ENCODE measurements at regions not wholly inside any gene's neighbourhood (a gene's known extent, or its start where the extent isn't known, plus 50 kb on each side); places are given as distances from the start of the nearest gene placed in this dataset.

DNA sequence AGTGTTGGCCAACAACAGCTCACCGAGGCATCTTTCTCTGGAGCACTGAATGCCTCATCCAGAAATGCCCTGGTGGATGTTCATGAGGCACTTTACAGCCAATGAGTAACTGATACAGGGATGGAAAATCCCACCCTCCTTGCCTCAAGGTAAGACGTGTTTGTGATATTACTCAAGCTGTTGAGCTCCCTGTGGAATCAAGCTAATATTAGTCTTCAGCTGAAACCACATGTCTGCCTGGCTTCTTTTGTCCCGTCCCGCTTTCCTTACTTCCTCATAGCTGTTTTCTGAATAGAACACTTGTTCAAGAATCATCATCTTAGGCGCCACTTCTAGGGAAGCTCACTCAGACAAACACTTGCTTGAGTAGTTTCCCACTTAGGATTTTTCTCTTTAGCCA lies 422.4 kb downstream of the INHBA start:
- DNase-seq = no peak

DNA sequence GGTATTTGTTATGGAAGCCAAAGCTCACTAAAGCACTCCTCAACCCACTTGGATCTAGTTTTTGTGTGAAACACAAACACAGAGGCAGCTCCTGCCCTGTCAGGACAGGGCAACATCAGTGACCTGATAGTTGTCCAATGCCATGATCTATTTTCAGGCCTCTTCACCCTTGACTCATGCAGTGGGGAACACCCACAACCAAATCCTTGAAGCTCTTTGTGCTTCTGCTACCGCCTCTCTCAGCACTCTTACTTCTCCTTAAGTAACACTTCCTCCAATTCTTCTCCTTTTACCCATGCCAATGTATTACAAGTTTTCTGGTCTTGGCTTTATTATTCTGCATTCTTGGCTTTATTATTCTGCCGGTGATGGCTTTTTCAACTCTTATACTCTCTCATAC lies 425.3 kb downstream of the INHBA start:
- DNase-seq = no peak

DNA sequence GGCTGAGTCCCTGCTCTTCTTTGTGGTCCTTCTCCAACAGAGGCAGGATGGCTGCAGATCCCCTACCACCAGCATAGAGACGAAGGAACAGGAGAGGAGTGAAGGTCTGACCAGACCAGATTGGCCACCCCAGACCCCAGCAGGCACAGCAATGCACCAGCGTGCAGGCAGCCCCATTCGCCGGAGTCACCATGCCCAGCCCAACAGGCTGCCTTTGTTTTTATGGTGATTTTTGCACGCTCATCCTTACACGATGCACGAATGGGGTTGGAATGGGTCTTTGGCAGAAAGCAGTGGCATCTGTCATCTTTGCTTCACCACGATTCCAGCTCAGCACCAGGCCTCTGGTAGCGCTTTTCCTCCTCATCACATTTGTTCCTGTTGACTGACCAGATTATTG lies 427.6 kb downstream of the INHBA start:
- no peak for DNase-seq

DNA sequence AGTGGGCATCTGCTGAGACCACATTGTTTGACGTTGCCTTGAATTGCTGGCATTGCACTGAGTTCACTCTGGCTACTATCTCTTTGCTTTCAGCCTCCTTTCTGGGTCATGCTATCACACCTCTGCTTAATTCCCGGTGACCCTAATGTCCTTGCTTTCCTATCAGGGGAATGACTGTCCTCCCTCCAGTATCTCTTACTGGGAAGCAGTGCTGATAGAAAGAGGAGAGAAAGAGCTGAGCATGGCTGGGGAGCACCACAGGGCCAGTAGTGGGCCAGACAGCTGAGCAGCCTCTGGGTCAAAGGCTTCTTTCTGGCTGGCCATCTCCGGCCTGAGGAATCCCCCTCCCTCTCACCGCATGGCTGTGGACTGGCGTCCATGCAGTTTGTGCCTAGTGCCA lies 428.7 kb downstream of the INHBA start:
- DNase-seq = no peak

DNA sequence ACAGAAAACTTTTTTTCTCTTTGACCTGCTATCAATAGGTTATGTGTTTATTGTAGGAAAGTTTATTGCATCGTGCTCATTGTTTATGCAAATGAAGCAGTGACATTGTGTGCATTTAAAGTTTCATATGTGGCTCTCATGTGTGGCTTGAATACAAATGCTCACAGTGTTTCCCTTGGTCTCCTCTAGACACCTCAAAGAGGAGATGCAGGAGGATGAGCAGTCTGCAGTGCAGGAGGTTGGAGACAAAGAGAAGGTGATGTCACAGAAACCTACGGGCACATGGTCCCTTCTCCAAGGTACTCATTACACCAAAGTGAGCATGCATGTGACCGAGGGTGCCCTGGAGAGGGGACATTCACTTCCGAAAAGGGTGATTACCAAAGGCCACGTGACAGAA lies 430.2 kb downstream of the INHBA start:
- DNase-seq = no peak

DNA sequence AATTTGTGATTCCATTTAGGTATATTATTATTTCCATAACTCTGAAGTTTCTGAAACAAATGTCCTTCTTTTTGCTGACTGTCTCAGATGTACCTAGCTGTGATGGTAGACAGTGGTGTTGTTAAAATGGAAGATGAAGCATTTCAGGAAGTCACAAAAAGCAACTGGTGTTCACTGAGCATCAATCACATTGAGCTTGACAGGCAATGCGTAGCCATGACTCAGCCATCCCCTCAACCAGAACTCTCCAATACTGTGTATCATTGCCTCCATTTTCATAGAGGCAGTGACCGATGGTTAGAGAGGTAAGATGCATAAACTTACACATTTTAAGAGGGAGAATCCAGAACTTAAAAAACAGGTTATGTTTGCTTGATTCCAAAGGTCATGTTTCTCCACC lies 434.0 kb downstream of the INHBA start:
- DNase-seq = no peak

DNA sequence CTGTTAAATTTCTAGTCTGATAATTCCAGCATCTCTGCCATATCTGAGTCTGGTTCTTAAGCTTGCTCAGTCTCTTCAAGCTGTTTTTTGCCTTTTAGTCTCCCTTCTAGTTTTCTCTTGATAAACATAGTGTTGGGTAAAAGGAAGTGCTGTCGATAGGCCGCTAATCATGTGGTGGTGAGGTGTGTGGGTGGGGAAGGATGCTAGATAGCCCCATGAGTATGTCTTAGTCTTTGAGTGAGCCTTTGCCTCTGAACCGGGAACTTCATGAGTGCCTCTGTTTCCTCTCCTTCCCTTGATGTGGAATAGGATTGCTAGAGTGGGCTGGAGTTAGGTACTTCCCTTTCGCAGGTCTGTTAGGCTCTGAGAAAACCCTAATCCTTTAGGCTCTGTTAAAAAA lies 441.8 kb downstream of the INHBA start:
- DNase-seq = no peak

DNA sequence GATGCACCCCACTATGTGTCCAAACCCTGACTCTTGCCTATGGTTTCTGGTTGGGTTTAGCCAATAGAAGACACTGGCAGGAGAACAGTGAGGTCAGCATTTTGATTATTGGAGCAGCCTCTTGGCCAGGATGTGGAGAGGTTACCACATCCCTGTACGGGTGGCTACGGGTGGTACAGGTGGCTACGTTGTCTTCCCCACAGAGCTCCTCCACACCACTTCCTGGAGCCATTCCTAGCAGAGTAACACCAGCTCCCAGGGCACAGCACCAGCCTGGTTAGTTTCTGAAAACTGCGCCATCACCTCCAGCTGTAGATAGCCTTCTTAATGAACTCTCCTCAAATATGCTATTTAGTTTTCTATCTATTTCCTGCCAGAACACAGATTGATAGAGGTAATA lies 445.2 kb downstream of the INHBA start:
- no peak for DNase-seq

DNA sequence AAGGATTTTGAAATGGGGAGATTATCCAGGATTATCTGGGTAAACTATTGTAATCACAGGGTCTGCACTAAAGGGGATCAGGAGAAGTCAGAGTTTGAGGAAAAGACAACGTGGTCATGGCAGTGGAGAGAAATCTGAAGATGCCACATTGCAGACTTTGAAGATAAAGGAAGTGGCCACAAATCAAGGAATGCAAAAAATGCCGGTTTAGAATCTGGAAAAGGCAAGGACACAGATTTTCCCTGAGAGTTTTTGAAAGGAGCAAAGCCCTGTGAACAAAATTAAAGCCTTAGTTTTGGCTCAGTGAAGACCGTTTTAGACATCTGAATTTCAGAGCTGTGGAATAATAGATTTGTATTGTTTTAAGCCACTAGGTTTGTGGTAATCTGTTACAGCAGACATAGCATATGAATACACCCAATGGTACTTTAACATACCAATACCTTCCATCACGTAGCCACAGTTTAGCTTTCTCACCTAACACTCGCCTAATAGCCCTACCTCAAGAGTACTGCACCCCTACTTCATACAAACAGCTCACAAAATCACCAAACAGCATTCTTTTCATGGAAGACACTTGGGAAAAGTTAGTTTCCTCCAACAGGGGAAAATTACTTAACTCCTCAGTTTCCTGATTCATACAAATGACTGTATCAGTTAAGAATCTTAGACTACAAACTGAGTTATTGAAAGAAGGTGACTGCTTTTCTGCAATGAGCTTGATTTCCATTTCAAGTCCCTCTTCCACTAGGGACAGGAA lies 446.5 kb downstream of the INHBA start:
- no peak for DNase-seq

DNA sequence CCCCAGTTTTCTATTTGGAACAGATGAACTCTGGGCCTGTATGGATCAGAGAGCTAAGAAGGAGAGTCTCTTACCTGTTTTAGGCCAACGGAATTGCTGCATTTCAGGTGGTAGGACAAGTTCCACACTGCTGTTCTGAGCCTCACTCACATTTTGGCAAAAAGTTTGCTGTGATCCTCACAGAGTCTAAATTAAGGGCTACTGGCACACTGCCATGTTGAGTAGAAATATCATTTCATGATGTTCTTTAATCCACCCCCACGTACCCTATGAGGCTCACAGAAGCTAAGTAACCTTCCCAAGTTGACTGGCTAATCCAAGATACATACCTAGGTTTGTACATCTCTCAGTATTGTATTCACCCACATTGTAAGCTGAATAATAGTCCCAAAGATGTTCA lies 447.2 kb downstream of the INHBA start:
- DNase-seq = no peak

DNA sequence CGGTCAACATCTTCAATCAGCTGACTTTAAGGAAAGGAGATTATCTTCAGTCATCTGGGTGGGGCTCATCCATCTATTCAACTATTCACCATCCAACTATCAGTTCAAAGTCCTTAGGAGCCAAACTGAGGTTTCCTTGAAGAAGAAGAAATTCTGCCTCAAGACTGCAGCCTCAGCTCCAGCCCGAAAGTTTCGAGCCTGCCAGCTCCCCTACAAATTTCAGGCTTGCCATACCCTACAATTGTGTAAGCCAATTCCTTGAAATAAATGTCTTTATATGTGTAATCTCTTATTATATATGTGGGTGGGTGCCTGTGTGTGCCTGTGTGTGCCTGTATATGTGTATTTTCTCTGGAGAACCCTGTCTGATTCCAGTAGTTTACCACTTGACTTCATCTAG lies 447.8 kb downstream of the INHBA start:
- DNase-seq = no peak

DNA sequence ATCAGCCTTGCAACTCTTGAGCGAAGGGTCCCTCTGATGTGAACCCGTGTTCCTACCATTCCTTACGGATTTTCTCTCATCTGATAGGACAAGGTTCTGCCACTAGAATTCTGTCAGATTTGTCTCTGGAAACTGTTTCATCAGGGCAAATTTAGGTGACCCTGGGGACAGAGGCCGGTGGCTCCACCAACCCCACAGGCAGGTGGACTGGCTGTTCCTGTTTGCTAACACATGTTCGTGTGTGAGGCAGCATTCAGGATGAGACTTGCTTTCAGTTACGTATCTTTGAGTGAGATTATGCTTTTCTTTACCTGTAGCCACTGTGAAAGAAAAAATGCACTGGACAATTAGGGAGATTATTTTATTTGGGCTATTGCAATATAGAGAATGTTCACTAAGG lies 449.9 kb downstream of the INHBA start:
- no peak for DNase-seq

DNA sequence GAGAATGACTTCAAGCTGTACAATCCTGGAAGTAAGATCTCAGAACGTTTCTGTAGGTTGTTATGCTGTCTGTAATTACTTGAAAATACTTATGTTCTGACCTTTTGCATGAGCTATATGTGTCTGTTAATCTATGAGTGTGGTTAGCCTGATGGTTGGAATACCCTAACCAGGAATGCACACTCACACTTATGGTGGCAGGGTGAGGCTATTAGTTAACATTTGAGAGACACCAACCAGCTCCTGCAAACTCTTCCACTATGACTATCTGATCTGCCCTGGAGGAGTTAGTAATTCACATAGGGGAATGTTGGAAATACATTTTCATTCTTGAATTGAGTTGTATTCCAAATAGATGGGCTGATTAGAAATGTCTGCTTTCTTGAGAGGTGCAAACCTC lies 450.3 kb downstream of the INHBA start:
- DNase-seq = no peak

DNA sequence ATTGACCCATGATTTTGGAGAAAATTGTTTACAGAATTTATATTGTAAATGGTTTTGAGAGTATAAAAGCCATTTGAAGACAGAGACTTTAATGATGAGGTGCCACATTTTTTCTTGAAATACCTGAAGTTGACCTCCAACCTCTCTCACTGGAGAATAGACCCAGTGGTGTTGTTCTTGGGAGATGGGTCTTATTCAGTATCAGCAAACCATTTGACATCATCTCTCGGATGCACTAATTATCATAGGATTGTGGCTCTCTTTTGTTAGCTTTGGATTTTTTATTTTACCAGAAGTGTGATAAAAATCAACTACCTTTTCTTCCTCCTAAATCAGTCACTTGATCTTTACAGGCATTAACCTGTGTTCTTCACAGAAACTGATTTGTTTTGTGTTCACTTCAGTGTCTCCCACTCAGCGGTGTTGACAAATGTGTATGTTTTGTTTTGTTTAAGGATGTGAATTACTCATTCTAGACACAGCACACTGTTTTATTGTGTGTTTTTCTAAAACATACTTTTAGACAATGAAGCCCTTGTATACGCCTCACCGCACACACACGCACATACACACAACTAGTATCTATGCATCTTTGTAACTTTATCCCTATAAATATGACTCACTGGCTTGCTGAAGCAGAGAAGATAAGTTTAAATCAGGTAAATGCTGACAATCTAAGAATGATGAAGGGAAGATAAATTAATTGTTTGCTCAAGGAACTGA lies 455.6 kb downstream of the INHBA start:
- no peak for DNase-seq

DNA sequence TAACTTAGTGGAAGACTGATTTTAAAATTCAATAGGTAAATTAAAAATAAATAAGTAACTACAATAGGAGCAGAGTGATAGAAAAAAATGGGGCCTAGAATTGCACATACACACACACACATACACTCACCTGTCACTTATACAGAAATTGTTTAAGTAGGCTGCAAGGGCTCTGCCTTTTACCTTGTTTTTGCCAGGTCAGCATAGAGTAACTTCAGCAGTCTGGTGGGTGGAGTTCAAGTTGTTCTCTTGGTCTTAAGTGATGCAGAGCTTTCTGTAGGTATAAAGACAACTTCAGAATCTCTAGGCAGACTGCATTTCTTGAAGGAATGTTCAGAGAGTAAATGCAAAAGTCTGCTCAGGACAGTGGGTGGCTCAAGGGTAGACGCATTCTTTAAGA lies 457.0 kb downstream of the INHBA start:
- DNase-seq = no peak

DNA sequence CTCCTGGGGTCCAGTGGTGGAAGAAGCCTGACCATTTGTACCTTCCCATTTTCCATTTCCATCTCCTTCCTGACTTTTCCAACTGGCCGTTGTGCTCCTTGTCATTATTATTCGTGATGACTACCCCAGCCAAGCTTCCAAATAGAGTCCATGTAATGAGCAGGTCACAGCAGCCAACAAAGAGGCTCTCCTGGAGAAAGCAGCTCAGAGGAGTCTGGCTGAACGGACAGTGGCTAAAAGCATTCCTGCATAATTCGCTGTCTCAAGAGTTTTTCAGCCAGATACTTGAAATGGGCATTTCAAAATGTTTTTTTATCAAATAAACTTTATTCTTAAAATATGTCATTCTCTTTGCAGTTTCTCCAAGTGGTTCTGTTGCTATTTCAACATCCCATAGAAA lies 458.6 kb downstream of the INHBA start:
- no peak for DNase-seq

DNA sequence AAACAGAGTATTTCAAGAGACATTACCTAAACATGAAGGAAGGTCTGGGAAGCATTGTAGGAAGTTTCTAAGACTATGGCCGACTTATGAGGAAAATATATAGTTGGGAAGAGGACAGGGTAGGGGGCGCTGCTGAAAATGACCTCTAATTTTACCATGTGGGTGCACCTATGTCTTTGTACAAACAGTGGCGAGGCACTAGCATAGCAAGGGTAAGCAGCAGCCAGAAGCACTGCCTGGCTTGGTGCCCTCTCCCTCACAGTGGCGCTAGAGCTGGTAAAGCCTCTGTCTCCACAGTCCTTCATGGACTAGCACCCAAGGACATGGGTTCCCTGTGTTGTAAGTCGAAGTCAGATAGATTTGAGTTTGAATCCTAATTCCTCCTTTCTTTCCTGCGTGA lies 461.2 kb downstream of the INHBA start:
- DNase-seq = no peak

DNA sequence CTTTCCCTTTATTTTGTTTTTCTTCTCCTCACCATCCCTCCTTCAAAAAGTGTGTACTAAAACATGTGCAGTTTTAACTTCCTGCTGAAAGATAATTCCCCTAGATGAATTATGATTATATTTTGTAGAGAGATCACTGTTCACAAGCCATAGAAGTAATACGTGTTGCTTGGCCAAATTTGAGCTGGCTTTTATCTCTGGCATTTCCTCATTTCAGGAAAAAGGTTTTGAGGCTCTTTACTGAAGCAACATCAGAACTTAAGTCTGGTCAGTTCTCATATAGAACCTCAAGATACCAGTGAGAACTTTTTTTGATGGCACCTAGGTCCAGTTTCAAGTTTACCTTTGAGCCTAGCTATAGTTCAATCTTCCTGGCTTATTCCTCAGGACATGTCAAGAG lies 463.3 kb downstream of the INHBA start:
- DNase-seq = no peak

DNA sequence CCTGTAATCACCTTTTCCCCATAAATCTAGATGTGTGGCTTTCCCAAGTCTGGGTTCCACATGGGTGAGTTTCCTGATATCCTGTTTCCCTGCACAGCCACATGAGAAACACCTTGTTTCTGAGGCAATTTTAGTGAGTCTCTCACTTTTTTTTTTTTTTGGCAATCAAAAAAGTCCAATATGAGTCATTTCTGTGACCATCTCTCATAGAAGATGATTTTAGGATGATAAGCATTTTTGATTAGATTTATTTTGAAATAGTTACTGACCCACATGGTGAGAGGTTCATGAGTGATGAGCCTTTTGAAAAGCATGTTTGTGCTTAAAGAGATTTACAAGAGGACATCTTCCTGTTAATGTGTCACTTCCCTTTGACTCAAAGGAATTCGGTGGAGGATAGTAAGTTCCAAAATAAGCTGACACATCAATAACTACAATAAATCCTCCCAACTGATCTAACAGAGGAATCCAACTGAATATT lies 464.0 kb downstream of the INHBA start:
- DNase-seq = no peak

DNA sequence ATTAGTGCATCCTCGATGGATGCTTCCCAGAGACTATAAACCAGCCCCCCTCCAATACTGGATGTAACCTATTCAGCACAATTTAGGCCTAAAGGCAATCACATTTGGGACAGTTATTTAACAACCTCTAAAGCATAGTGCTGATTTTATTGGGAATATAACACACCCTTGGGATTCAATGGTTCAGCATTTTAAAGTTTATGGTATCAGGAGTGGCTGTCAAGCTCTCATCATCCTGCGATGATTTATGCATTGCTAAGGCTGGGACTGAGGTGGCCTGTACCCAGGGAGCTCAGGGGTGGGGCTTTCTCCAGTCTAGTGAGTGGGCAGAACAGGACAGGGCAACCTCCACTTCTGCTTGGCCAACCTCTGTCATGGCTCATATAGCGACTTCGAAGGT lies 464.9 kb downstream of the INHBA start:
- no peak for DNase-seq

DNA sequence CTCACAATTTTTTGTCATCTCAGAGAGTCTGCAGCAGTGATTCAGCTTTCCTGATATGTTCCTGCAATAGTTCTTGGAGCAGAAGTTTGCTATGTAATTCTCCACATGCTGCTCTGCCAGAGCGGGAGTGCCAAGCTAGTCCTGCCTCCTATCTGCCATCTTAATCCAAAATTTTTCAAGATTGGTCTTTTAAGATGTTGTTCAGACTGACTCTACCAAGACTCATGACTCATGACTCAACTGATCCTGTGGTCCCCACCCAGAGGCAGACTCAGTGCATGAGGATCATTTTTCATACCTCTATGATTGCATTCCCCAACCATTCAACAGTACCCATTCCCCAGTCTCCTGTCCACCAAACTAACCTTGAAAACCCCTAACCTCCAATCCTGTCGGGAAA lies 470.8 kb downstream of the INHBA start:
- no peak for DNase-seq

DNA sequence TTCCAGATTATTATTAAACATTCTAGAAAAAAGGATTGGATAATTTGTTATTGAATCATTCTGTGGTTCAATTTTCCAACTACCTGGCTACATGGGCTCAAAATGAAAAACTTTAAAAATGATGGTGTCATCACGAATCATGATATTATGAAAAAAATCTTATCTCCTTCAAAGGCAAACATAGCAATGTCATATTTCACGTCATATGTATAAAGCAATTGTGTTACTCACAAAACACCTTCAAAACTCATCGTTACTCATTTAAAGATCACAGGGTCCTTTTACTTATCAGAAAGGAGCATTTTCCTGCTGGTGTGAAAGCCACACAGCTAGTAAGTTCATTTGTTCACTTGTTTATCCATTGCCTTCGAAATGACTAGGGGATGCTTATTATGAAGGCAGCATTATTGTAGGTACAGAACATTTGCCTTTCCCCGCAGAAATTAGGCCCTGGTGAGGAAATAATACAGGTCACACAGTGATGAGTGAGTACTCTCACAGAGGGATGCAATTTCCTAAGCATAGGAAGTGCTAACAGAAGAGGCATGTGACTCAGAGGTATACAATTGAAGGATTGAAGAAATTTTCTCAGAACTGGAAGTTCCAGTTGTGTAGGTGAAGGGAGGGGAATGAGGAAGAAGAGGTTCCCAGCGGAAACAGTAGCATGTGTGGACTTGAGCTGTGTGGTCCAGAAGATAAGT lies 478.7 kb downstream of the INHBA start:
- no peak for DNase-seq

DNA sequence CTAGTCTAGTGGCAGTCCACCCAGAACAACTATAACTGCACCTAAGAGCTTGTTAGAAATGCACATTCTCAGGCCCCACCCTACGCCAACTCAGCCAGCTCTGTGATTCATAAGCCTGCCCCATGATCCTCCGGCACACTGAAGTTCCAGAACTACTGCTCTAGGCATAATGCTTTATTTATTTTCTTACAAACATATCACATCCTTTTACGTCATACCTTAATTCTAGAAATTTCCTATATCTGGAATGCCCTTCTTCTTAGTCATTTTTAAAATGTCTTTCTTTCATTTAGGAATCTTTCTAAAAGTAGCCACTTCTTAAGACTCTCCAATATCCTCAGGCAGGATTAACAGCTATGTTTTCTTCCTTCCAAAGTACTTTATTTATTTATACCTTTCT lies 480.1 kb downstream of the INHBA start:
- DNase-seq = no peak

DNA sequence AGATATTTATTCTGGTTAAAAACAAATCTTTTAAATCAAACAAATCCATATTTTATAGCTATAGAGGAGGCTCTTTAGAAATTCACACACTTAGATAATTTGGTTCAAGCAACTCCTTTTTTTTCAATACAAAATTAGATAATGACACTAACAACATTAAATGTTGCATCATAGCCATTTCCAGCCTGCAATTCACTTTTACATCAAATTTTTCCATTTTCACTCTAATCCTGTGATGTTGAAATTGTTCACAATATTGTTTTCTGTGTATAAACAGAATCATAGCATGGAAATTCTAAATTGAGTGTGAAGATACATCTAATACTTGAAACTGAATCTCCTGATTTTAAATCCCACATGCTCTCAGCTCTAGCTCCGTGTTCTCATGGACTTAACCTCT lies 482.6 kb downstream of the INHBA start:
- no peak for DNase-seq

Data from activated CD4-positive, alpha-beta T cell treated with anti-CD3 and anti-CD28 coated beads, Interleukin-2, amount 50 U/mL, for 48 hours (primary cell).